Glutamatergic neuron (in vitro differentiated cells): ENCODE measurements at regions not wholly inside any gene's neighbourhood (a gene's known extent, or its start where the extent isn't known, plus 50 kb on each side); places are given as distances from the start of the nearest gene placed in this dataset.

Source experiments
- DNase-seq: peaks from one replicate; pipeline ENCODE4 v3.0.0; 2022
- H3K27ac Mint-ChIP-seq: one replicate; pipeline ENCODE4 v1.8.0; 2020; ENCODE audit warnings: mild to moderate bottlenecking, mixed read lengths, inconsistent platforms; ENCODE audit not compliant: unreplicated experiment
- H3K27me3 Mint-ChIP-seq: one replicate; pipeline ENCODE4 v1.8.0; 2020; ENCODE audit warnings: mild to moderate bottlenecking, moderate library complexity, mixed read lengths, inconsistent platforms; ENCODE audit not compliant: unreplicated experiment
- H3K36me3 Mint-ChIP-seq: one replicate; pipeline ENCODE4 v1.8.0; 2020; ENCODE audit warnings: mild to moderate bottlenecking, mixed read lengths, inconsistent platforms; ENCODE audit not compliant: unreplicated experiment
- H3K4me1 Mint-ChIP-seq: one replicate; pipeline ENCODE4 v1.8.0; 2020; ENCODE audit warnings: mild to moderate bottlenecking, low read depth, mixed read lengths, inconsistent platforms; ENCODE audit not compliant: unreplicated experiment
- H3K4me3 Mint-ChIP-seq: one replicate; pipeline ENCODE4 v1.8.0; 2020; ENCODE audit warnings: mild to moderate bottlenecking, mixed read lengths, inconsistent platforms; ENCODE audit not compliant: unreplicated experiment
- H3K9me3 Mint-ChIP-seq: one replicate; pipeline ENCODE4 v1.8.0; 2020; ENCODE audit warnings: mild to moderate bottlenecking, moderate library complexity, mixed read lengths, inconsistent platforms; ENCODE audit not compliant: unreplicated experiment
- TF ChIP-seq, protein P1 (sequence below): fragments of 200-600 bp; sonication (generic); IDR thresholded peaks from one replicate; pipeline ENCODE4 v1.5.0; 2021; ENCODE audit not compliant: partially characterized antibody, unreplicated experiment

DNA sequence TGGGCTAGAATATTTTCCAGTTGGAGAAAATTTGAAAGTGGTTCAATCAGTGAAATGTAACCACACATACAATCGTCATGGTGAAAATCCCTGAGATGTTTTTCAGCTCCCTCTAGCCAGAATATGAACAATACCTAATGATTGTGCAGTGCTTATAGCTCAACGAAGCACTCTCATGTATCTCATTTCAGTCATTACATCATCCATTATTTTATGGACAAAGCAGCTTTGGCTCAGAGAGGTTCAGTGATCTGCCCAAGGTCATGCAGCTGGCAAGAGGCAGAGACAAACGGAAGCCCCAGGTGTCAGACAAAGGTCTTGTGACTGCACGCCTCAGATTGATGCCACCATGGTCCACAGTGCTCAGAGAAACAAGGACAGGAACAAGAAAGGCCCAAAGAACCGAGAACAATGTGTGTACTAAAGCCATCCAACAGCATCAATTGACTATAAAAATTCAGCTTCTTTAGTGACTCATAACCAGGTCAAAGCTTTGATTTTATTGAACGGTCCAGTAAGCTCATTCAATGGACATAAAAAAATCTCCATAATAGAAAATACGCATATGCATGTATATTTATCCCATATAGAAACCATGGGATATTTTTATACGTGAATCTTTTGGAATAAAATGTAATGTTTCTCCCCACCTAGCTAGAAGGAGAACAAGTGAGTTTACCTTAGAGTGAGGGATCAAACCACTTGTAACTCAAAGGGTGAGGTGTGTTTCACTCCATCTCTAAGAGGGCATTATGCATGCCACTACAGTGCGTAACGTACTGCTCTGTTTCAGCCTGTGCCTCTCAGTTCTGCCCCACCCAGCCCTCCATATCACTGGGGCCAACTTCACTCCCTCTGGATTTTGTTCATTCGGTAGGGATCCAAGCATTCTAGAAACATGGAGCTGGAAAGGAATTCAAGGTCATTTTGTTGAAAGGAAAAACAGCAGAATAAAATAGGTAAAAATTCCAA, 141.8 kb downstream of the GRIN2B start:
- Mint-ChIP-seq H3K27me3 (no peaks in the 10 kb centered on the region), H3K36me3 (no peaks in the 10 kb centered on the region), H3K27ac (no peak overlapping the region), H3K9me3 (no peaks in the 10 kb centered on the region), H3K4me3 (no peak overlapping the region), H3K4me1 (no peaks in the 10 kb centered on the region)
- TF ChIP-seq, protein P1, sequence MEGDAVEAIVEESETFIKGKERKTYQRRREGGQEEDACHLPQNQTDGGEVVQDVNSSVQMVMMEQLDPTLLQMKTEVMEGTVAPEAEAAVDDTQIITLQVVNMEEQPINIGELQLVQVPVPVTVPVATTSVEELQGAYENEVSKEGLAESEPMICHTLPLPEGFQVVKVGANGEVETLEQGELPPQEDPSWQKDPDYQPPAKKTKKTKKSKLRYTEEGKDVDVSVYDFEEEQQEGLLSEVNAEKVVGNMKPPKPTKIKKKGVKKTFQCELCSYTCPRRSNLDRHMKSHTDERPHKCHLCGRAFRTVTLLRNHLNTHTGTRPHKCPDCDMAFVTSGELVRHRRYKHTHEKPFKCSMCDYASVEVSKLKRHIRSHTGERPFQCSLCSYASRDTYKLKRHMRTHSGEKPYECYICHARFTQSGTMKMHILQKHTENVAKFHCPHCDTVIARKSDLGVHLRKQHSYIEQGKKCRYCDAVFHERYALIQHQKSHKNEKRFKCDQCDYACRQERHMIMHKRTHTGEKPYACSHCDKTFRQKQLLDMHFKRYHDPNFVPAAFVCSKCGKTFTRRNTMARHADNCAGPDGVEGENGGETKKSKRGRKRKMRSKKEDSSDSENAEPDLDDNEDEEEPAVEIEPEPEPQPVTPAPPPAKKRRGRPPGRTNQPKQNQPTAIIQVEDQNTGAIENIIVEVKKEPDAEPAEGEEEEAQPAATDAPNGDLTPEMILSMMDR, result no peak
- DNase-seq, result no peak

DNA sequence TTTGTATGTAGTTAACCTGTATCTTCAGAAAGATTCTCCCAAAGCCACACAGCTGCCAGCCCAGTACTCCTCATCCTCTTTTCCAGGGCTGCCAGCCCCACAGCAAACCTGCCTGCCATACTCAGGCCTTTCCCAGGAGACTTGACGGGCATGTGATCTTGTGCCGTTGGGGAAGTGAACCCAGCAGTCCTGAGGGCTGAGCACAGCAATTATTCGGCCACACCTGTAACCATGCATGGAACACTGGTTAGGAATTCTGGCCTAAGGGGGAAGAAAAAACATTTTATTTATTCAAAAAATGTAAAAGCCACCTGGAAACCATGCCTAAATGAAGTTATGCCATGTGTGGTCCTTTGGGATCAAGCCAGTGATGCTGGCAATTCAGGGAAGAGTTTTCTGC, 145.3 kb downstream of the GRIN2B start:
- TF ChIP-seq, protein P1, result no peak
- no peak for DNase-seq
- Mint-ChIP-seq H3K27ac (no peak overlapping the region), H3K36me3 (no peaks in the 10 kb centered on the region), H3K4me3 (no peak overlapping the region), H3K27me3 (no peaks in the 10 kb centered on the region), H3K9me3 (no peaks in the 10 kb centered on the region), H3K4me1 (no peaks in the 10 kb centered on the region)

DNA sequence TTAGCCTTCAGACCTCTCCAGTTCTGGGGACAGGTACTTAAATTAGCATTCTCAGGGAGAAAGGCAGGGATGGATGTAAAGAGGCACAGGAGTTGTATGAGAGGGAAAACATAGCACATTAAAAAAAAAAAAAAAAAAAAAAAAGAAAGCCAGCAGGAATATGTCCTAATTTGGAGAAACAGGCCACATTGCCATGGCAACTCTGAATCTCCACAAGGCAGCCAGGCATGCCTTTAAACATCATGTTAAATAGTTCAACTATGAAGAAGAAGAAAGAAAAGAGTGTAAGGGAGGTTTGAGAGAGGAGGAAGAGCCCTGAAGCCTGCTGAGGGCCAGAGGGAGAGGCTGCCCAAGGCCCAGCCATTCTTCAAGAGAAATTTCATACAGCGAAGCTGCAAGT, 145.8 kb downstream of the GRIN2B start:
- H3K27ac Mint-ChIP-seq, result no peak overlapping the region
- H3K4me3 Mint-ChIP-seq, result no peak overlapping the region
- peaks cover 2% of the 10 kb centered on the region for H3K27me3 Mint-ChIP-seq
- H3K9me3 Mint-ChIP-seq, result no peaks in the 10 kb centered on the region
- H3K4me1 Mint-ChIP-seq, result no peaks in the 10 kb centered on the region
- no peak for DNase-seq
- TF ChIP-seq, protein P1, result no peak
- H3K36me3 Mint-ChIP-seq, result no peaks in the 10 kb centered on the region

DNA sequence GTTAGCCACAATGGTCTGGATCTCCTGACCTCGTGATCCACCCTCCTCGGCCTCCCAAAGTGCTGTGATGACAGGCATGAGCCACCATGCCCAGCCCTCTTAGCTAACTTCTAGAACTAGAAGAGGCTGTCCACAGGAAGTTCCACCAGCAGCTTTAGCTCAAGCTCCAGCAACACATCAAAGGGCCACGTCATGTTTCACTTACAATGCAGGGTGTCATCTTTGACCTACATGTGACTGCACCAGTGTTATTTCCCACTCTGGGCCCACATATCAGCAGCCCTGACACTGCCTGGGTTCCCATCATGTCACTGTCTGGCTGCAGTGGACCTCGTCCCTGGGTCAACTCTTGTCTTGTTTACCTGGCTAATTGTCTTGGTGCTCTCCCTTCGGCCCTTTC, 147.2 kb downstream of the GRIN2B start:
- TF ChIP-seq, protein P1, result no peak
- DNase-seq, result no peak
- no peak overlapping the region for H3K4me3 Mint-ChIP-seq
- H3K36me3 Mint-ChIP-seq, result no peaks in the 10 kb centered on the region
- H3K9me3 Mint-ChIP-seq, result no peaks in the 10 kb centered on the region
- H3K4me1 Mint-ChIP-seq, result no peaks in the 10 kb centered on the region
- H3K27me3 Mint-ChIP-seq, result peaks cover 2% of the 10 kb centered on the region
- no peak overlapping the region for H3K27ac Mint-ChIP-seq

DNA sequence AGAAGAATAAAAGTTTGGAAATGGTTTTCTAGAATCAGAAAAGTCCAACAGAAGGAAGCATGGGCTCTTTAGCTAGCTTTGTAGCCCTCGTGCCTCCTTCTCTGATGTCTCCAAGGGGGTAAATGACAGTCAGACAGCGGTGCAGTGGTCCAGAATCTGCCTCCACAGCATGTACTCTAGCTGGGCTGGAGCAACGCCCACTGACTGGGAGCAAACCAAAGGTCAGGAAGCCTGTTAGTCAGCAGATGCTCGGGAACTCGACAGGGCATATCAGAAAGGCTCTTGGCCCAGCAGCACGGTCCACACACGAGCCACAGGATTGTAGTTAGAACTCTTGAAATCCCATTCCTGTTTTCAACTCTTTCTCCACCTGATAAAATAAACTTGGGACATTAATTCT, 164.3 kb downstream of the GRIN2B start:
- H3K4me3 Mint-ChIP-seq, result no peak overlapping the region
- no peaks in the 10 kb centered on the region for H3K4me1 Mint-ChIP-seq
- TF ChIP-seq, protein P1, result no peak
- H3K36me3 Mint-ChIP-seq, result no peaks in the 10 kb centered on the region
- no peak overlapping the region for H3K27ac Mint-ChIP-seq
- no peaks in the 10 kb centered on the region for H3K27me3 Mint-ChIP-seq
- H3K9me3 Mint-ChIP-seq, result no peaks in the 10 kb centered on the region
- DNase-seq, result no peak
